ENCODE measurements at regions not wholly inside any gene's neighbourhood (a gene's known extent, or its start where the extent isn't known, plus 50 kb on each side); places are given as distances from the start of the nearest gene placed in this dataset.

- DNase-seq (no peak), ATAC-seq (no peak), FAIRE-seq (no peak)
- Histone ChIP-seq H3K27me3 (no peaks in the 10 kb centered on the region), H3K4me3 (no peak overlapping the region), H3K9me3 (no peaks in the 10 kb centered on the region), H3K4me1 (no peaks in the 10 kb centered on the region), H3K27ac (no peak overlapping the region), H3K36me3 (no peaks in the 10 kb centered on the region)
- TF ChIP-seq CTCF (IDR thresholded peaks at IDR 0.05), result no peak
- intact Hi-C loops (cut with DNase I), result no loop called here
- WGBS, 2 donors, result 71 to 78% methylated on average over 2 of the region's 2 CpGs
Measured at GRCh38 chr7:96887426-96887825, 117.9 kb upstream of the DLX6 start.

- no peaks in the 10 kb centered on the region for H3K4me1 ChIP-seq
- intact Hi-C loops (cut with DNase I), result no loop called here
- no peaks in the 10 kb centered on the region for H3K27me3 ChIP-seq
- ATAC-seq (no peak), FAIRE-seq (no peak), DNase-seq (no peak)
- 9 to 18% methylated on average over 1 of the region's 1 CpG for WGBS, 2 donors
- no peak for TF ChIP-seq CTCF (IDR thresholded peaks at IDR 0.05)
- H3K9me3 ChIP-seq, result no peaks in the 10 kb centered on the region
- H3K27ac ChIP-seq, result no peak overlapping the region
- H3K36me3 ChIP-seq, result no peaks in the 10 kb centered on the region
- H3K4me3 ChIP-seq, result no peak overlapping the region
Measured at GRCh38 chr7:96899108-96899507, 106.2 kb upstream of the DLX6 start.

GRCh38 chr7:96901822-96902445, 103.4 kb upstream of the DLX6 start:
- H3K27me3 ChIP-seq, result no peaks in the 10 kb centered on the region
- H3K9me3 ChIP-seq, result no peaks in the 10 kb centered on the region
- 33 to 36% methylated on average over 3 of the region's 3 CpGs for WGBS, 2 donors
- FAIRE-seq (no peak), ATAC-seq (no peak), DNase-seq (no peak)
- H3K36me3 ChIP-seq, result no peaks in the 10 kb centered on the region
- H3K27ac ChIP-seq, result no peak overlapping the region
- intact Hi-C loops (cut with DNase I), result no loop called here
- no peak for TF ChIP-seq CTCF (IDR thresholded peaks at IDR 0.05)
- no peaks in the 10 kb centered on the region for H3K4me1 ChIP-seq
- no peak overlapping the region for H3K4me3 ChIP-seq

- Histone ChIP-seq H3K4me1 (no peaks in the 10 kb centered on the region), H3K36me3 (no peaks in the 10 kb centered on the region), H3K27me3 (no peaks in the 10 kb centered on the region), H3K9me3 (no peaks in the 10 kb centered on the region), H3K27ac (no peak overlapping the region), H3K4me3 (no peak overlapping the region)
- ATAC-seq (no peak), DNase-seq (no peak), FAIRE-seq (no peak)
- no peak for TF ChIP-seq CTCF (IDR thresholded peaks at IDR 0.05)
- intact Hi-C loops (cut with DNase I), result no loop called here
Measured at GRCh38 chr7:96903906-96904305, 101.4 kb upstream of the DLX6 start.

GRCh38 chr7:96910486-96910885, 94.9 kb upstream of the DLX6 start:
- intact Hi-C loops (cut with DNase I), result no loop called here
- WGBS, 2 donors, result 60 to 63% methylated on average over 3 of the region's 3 CpGs
- H3K36me3 ChIP-seq, result no peaks in the 10 kb centered on the region
- ATAC-seq (no peak), DNase-seq (no peak), FAIRE-seq (no peak)
- H3K9me3 ChIP-seq, result no peaks in the 10 kb centered on the region
- TF ChIP-seq CTCF (IDR thresholded peaks at IDR 0.05), result no peak
- H3K27ac ChIP-seq, result no peak overlapping the region
- H3K27me3 ChIP-seq, result peaks cover 0 to 10% (median 0%) of the 10 kb centered on the region in 4 donors
- no peak overlapping the region for H3K4me3 ChIP-seq
- H3K4me1 ChIP-seq, result no peaks in the 10 kb centered on the region
